Transverse colon (tissue), 4 donors: ENCODE measurements at regions not wholly inside any gene's neighbourhood (a gene's known extent, or its start where the extent isn't known, plus 50 kb on each side); places are given as distances from the start of the nearest gene placed in this dataset.
A peak's percentile ranks its signal among the peaks of the same experiment; 100 is the strongest.

Experiments used
- DNase-seq: peaks from one replicate; pipeline ENCODE4 v3.0.0-alpha.2; 2019
- H3K27ac ChIP-seq, 4 donors: fragments of 200-600 bp; sonication (generic); 2 replicates each; pipeline ENCODE4 v1.5.1; 2016 to 2018; ENCODE audit warnings: inconsistent platforms in 4 of 4
- H3K27me3 ChIP-seq: fragments of 200-600 bp; sonication (generic); 2 replicates; pipeline ENCODE4 v1.5.1; 2017; ENCODE audit warnings: inconsistent platforms
- H3K36me3 ChIP-seq, 4 donors: fragments of 200-600 bp; sonication (generic); 2 replicates each; pipeline ENCODE4 v1.5.1; 2017 to 2019; ENCODE audit warnings: inconsistent platforms in 4 of 4
- H3K4me1 ChIP-seq, 4 donors: fragments of 200-600 bp; sonication (generic); 2 replicates each; pipeline ENCODE4 v1.5.1; 2017 to 2020; ENCODE audit warnings: inconsistent platforms in 4 of 4
- H3K4me3 ChIP-seq, 4 donors: fragments of 200-600 bp; sonication (generic); 1 replicate in 1 of 4; 2 replicates in 3 of 4; pipeline versions ENCODE4 v1.5.1 to v1.6.1; 2017 to 2019; ENCODE audit warnings: inconsistent platforms in 4 of 4
- H3K9me3 ChIP-seq, 2 donors: fragments of 200-600 bp; sonication (generic); 2 replicates each; pipeline ENCODE4 v1.5.1; 2017 to 2019; ENCODE audit warnings: inconsistent platforms in 2 of 2
- EP300 ChIP-seq: sonication (generic); formaldehyde crosslinking; IDR thresholded peaks from one replicate; pipeline ENCODE4 v1.6.1; 2017; ENCODE audit warnings: antibody characterized with exemption, low read depth
- POLR2A ChIP-seq: fragments of 450-650 bp; IDR thresholded peaks from one replicate; pipeline ENCODE4 v1.6.1; 2016; ENCODE audit warnings: antibody characterized with exemption, mild to moderate bottlenecking, moderate library complexity
- POLR2AphosphoS5 ChIP-seq, 3 donors: sonication (generic); formaldehyde crosslinking; IDR thresholded peaks; one replicate each; pipeline ENCODE4 v1.6.1; 2016; ENCODE audit warnings: antibody characterized with exemption in 3 of 3
- WGBS, 2 donors: methylation state at CpG; one replicate each; pipeline ENCODE4 v1.1.5; 2018; ENCODE audit warnings: low coverage in 1 of 2; 5-methylcytosine and 5-hydroxymethylcytosine counted together
- in situ Hi-C, 4 donors: fragments of 200-750 bp; cut with MboI; loops; one replicate each; pipeline versions ENCODE4 v1.15.0 to v1.15.1; 2017; ENCODE audit warnings: low sequenced_read_pairs in 3 of 4, low pct_ligation_motif_present in 1 of 4, low pct_unique_long_range_greater_than_20kb in 1 of 4
- intact Hi-C: fragments of 100-400 bp; cut with DNase I; formaldehyde crosslinking; loops from one replicate; pipeline ENCODE4 v1.15.1; 2023; ENCODE audit warnings: low total_unique reads
- TF ChIP-seq, protein P1 (sequence below), 5 experiments: fragments of 200-600 bp in 3 of 5; fragments of 450-650 bp in 2 of 5; sonication (generic) in 3 of 5; IDR thresholded peaks; 1 replicate in 2 of 5; 2 replicates in 3 of 5; pipeline ENCODE4 v1.5.1; 2016 to 2017; ENCODE audit warnings: antibody characterized with exemption in 5 of 5, inconsistent platforms in 3 of 5, mild to moderate bottlenecking in 2 of 5, moderate library complexity in 1 of 5

GRCh38 chr20:19940988-19941460, 76.1 kb upstream of the NAA20 start:
- in situ Hi-C loops (no loop called here), intact Hi-C loops (no loop called here)
- H3K36me3 ChIP-seq, result peaks cover 0 to 14% (median 0%) of the 10 kb centered on the region in 4 donors
- DNase-seq, result no peak
- peaks cover 16 to 43% (median 22%) of the 10 kb centered on the region in 4 donors for H3K4me1 ChIP-seq
- no peaks in the 10 kb centered on the region for H3K27me3 ChIP-seq
- no peak overlapping the region for H3K27ac ChIP-seq
- 82% methylated on average over 4 of the region's 4 CpGs; no CpG with 5 or more reads in 1 of the 2 donors for WGBS, 2 donors
- no peaks in the 10 kb centered on the region for H3K9me3 ChIP-seq
- no peak overlapping the region for H3K4me3 ChIP-seq
- TF ChIP-seq POLR2AphosphoS5 (IDR thresholded peaks at IDR 0.05) (no peak), POLR2A (no peak), EP300 (no peak)
- TF ChIP-seq, protein P1, sequence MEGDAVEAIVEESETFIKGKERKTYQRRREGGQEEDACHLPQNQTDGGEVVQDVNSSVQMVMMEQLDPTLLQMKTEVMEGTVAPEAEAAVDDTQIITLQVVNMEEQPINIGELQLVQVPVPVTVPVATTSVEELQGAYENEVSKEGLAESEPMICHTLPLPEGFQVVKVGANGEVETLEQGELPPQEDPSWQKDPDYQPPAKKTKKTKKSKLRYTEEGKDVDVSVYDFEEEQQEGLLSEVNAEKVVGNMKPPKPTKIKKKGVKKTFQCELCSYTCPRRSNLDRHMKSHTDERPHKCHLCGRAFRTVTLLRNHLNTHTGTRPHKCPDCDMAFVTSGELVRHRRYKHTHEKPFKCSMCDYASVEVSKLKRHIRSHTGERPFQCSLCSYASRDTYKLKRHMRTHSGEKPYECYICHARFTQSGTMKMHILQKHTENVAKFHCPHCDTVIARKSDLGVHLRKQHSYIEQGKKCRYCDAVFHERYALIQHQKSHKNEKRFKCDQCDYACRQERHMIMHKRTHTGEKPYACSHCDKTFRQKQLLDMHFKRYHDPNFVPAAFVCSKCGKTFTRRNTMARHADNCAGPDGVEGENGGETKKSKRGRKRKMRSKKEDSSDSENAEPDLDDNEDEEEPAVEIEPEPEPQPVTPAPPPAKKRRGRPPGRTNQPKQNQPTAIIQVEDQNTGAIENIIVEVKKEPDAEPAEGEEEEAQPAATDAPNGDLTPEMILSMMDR (IDR thresholded peaks at IDR 0.05), result no peak

DNA sequence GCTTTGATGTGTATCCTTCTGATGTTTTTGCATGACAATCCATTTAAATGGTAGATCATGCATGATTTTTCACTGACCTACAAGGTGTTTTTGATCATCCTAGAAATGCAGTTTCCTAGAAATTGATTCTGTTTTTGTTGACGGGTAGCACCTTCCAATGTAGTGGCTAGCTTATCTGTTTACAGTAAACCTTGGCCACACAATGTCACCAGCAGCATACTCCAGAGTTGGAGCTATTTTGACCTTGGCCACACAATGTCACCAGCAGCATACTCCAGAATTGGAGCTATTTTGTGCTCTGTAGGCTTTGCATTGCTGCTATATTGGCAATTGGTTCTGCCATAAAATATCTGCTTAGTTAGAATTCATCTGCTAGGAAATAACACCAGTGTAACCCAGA, 74.6 kb upstream of the NAA20 start:
- H3K36me3 ChIP-seq, result peaks cover 0 to 14% (median 0%) of the 10 kb centered on the region in 4 donors
- no peak overlapping the region for H3K4me3 ChIP-seq
- in situ Hi-C loops (no loop called here), intact Hi-C loops (no loop called here)
- no peak for TF ChIP-seq POLR2A
- no peak for TF ChIP-seq EP300
- TF ChIP-seq POLR2AphosphoS5 (IDR thresholded peaks at IDR 0.05), result no peak
- TF ChIP-seq, protein P1 (IDR thresholded peaks at IDR 0.05), result no peak
- peaks cover 14 to 35% (median 18%) of the 10 kb centered on the region in 4 donors for H3K4me1 ChIP-seq
- no peaks in the 10 kb centered on the region for H3K27me3 ChIP-seq
- no peaks in the 10 kb centered on the region for H3K9me3 ChIP-seq
- no peak for DNase-seq
- 90 to 100% methylated on average over 1 of the region's 1 CpG for WGBS, 2 donors
- H3K27ac ChIP-seq, result peak overlapping the region in 3 of 4 donors; percentile 54 to 60 (median 54)

DNA sequence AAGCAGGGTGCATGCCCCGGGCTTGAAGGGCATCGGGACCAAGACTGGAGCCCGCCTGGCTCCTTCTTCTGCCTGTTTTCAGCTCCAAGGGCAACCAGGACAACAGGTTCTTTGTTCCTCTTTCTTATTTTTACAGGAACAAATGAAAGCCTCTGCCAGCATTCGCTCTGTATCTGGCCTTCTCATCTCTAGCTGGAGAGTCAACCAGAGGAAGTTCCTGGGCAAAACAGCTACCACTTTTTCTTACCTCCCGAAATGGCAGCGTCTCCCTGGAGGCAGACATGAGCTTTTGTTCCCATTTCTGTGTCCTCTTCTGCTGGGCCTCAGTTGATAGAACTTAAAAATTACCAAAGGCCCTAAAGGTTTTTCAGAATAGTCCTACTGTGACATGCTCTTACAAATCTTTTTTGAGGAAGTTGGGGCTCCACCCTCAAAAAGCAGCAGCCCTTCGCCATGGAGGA, 74.1 kb upstream of the NAA20 start:
- in situ Hi-C loops, result no loop called here
- Histone ChIP-seq H3K36me3 (peaks cover 0 to 14% (median 0%) of the 10 kb centered on the region in 4 donors), H3K4me1 (peaks cover 14 to 36% (median 18%) of the 10 kb centered on the region in 4 donors), H3K27ac (peak overlapping the region in 3 of 4 donors; percentile 54 to 60 (median 54)), H3K4me3 (no peak overlapping the region), H3K27me3 (no peaks in the 10 kb centered on the region), H3K9me3 (no peaks in the 10 kb centered on the region)
- TF ChIP-seq POLR2AphosphoS5 (IDR thresholded peaks at IDR 0.05) (no peak), EP300 (no peak), POLR2A (no peak)
- TF ChIP-seq, protein P1 (IDR thresholded peaks at IDR 0.05), result no peak
- intact Hi-C loops, result no loop called here
- no peak for DNase-seq
- WGBS, 2 donors, result 50 to 53% methylated on average over 2 to 7 of the region's 7 CpGs

DNA sequence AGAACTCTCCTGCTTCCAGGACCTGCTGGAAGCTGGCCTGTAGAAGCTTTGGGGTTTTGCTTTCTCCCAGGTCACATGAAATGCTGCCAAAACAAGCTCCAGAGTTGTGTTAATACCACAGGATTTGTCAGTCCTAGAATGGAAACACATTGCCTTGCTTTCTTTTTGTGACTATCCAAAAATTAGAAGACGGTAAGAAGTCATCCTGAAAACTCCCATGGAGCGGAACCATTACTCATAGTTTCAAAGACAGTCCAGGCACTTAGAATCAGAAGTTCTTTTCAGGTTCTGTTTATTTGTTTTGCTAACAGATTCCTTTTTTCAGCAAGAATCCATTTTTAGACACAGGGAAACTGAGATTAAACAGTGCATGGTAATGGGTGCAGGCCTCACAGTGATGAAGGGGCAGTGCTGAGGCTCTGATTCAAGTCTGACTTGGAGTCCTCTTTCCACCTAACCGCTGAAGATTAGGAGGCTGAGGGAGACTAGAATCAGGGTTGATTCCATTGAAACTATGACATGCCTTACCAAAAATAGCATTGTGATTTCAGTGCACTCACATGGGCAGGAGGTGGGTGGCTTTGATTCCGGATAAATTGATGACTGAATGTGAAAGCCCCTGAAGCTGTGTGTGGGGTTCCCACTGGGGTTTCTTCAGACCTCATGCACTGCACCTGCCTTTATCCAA, 72.2 kb upstream of the NAA20 start:
- peak overlapping the region; percentile 48 to 64 (median 54) for H3K27ac ChIP-seq
- intact Hi-C loops (no loop called here), in situ Hi-C loops (no loop called here)
- 57 to 68% methylated on average over 3 to 4 of the region's 4 CpGs for WGBS, 2 donors
- no peaks in the 10 kb centered on the region for H3K9me3 ChIP-seq
- TF ChIP-seq POLR2A (no peak), EP300 (no peak), POLR2AphosphoS5 (IDR thresholded peaks at IDR 0.05) (no peak)
- TF ChIP-seq, protein P1 (IDR thresholded peaks at IDR 0.05), result no peak
- no peak for DNase-seq
- peaks cover 14 to 36% (median 18%) of the 10 kb centered on the region in 4 donors for H3K4me1 ChIP-seq
- no peak overlapping the region for H3K4me3 ChIP-seq
- H3K36me3 ChIP-seq, result peaks cover 0 to 11% (median 0%) of the 10 kb centered on the region in 4 donors
- no peaks in the 10 kb centered on the region for H3K27me3 ChIP-seq
